ENCODE measurements at regions not wholly inside any gene's neighbourhood (a gene's known extent, or its start where the extent isn't known, plus 50 kb on each side); places are given as distances from the start of the nearest gene placed in this dataset.

- no peak for DNase-seq (ENCODE audit: low read depth)
- H3K4me3 ChIP-seq (ENCODE audit: control insufficient read depth, low read depth, low read length): no peak overlapping the region
- no peak for TF ChIP-seq CTCF (IDR thresholded peaks at IDR 0.05; ENCODE audit: control insufficient read depth, insufficient read depth, low read depth, low read length, missing control alignments)
Observed at GRCh38 chr5:40321514-40321913, 358.2 kb upstream of the PTGER4 start.

- TF ChIP-seq CTCF (IDR thresholded peaks at IDR 0.05; ENCODE audit: control insufficient read depth, insufficient read depth, low read depth, low read length, missing control alignments): no peak
- no peak overlapping the region for H3K4me3 ChIP-seq (ENCODE audit: control insufficient read depth, low read depth, low read length)
- DNase-seq (ENCODE audit: low read depth): no peak
Observed at GRCh38 chr5:40318395-40318794, 361.3 kb upstream of the PTGER4 start.

DNA sequence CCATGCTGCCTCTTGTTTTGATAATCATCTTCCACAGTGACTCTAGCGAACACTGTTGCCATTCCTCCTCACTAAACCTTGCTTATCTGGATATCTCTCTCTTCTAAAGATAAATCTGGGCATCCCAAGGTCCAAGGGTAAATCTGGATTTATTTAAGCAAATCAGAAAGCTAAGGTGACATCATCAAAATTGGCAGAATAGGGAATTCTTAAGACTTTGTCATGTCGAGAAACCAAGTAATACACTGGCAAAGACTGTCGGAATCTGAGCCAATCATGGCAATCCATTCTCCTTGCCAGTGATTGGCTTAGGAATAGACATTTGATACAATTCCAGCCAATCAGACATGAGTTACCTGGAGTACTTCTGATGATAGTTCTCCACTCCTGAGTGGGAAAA is 362.7 kb upstream of the PTGER4 start:
- no peak overlapping the region for H3K4me3 ChIP-seq (ENCODE audit: control insufficient read depth, low read depth, low read length)
- no peak for DNase-seq (ENCODE audit: low read depth)
- no peak for TF ChIP-seq CTCF (IDR thresholded peaks at IDR 0.05; ENCODE audit: control insufficient read depth, insufficient read depth, low read depth, low read length, missing control alignments)

DNA sequence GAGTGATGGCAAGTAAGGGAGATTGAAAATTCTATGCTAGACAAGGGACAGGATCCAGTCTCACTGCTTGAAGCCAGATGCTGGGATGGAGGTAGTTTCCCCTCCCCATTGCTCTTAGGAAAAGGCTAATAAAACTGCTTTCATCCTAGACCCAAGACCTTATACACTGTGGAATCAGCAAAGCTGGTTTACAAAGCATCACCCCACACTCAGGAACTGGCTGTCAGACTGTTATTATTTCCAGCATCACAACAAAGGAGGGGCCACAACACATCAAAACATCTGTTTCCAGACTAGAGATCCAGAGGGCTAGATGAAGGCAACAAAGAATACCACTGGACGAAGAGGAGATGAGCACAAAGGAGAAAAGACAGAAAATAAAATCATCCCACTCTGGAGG is 364.6 kb upstream of the PTGER4 start:
- no peak for TF ChIP-seq CTCF (IDR thresholded peaks at IDR 0.05; ENCODE audit: control insufficient read depth, insufficient read depth, low read depth, low read length, missing control alignments)
- no peak for DNase-seq (ENCODE audit: low read depth)
- H3K4me3 ChIP-seq (ENCODE audit: control insufficient read depth, low read depth, low read length): no peak overlapping the region

DNA sequence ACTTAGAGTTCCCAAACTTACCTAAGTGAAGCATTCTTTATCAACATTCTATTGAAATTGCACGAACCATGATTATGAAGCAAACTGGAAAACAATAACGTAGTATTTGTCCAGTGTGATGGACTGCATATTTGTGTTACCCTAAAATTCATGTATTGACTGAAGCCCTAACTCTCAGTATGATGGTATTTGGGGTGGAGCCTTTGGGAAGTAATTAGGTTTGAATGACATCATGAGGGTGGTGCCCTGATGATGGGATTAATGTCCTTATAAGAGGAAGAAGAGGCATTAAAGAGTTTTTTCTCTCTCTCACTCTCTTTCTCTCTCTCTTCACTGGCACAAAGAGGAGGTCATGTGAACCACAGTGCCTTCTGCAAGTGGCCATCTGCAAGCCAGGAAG is 365.4 kb upstream of the PTGER4 start:
- TF ChIP-seq CTCF (IDR thresholded peaks at IDR 0.05; ENCODE audit: control insufficient read depth, insufficient read depth, low read depth, low read length, missing control alignments): no peak
- H3K4me3 ChIP-seq (ENCODE audit: control insufficient read depth, low read depth, low read length): no peak overlapping the region
- no peak for DNase-seq (ENCODE audit: low read depth)

DNA sequence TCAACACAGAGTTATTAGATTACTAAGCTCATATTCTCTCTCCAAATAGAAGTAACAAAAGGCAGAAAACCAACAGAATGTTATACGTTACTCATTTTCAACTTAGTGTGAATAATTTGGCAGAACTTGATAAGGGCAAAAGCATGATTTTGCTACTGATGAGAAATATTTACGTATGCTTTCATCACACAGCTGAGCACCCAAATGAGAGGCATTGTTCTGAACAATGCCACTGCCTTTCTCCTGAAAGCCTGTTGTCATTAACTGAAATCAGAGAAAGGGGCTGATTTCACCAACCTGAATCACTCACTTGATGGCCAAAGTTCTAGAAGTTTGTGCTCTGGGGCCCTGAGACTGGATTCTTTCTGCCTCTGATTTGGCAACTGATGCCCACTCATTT is 367.5 kb upstream of the PTGER4 start:
- no peak for TF ChIP-seq CTCF (IDR thresholded peaks at IDR 0.05; ENCODE audit: control insufficient read depth, insufficient read depth, low read depth, low read length, missing control alignments)
- H3K4me3 ChIP-seq (ENCODE audit: control insufficient read depth, low read depth, low read length): no peak overlapping the region
- DNase-seq (ENCODE audit: low read depth): no peak

DNA sequence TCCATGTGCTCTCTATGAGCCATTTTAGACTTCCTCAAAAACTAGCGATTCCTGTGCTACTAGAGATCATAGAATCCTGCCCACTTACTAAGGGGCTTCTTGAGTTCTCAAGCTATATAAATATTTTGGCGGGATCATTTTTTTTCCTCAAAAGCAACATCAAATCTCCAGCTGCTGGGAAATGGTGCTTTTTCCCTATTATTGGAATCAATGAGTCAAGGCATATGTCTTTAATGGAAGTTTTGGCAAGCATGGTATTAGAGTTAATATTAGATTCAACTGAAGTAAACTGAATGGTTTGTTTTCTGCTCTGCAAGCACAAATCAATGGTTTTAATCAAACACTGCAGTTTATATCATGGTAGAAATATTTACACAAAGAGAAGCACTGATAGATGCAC is 369.9 kb upstream of the PTGER4 start:
- TF ChIP-seq CTCF (IDR thresholded peaks at IDR 0.05; ENCODE audit: control insufficient read depth, insufficient read depth, low read depth, low read length, missing control alignments): no peak
- no peak overlapping the region for H3K4me3 ChIP-seq (ENCODE audit: control insufficient read depth, low read depth, low read length)

More for the DNA sequence above, 369.9 kb upstream of the PTGER4 start:
- DNase-seq (ENCODE audit: low read depth): no peak
